ENCODE measurements at regions not wholly inside any gene's neighbourhood (a gene's known extent, or its start where the extent isn't known, plus 50 kb on each side); places are given as distances from the start of the nearest gene placed in this dataset.

GRCh38 chr2:144010096-144010836 lies 509.7 kb downstream of the ZEB2 start:
- ChIA-PET POLR2A (interaction anchor here (0.6 kb wide), 1 partner anchor 10 kb away, joined by 4 read pairs; no protein-coding TSS in a partner anchor), CTCF (interaction anchor here (0.6 to 0.7 kb wide), 2 partner anchors 189 to 220 kb away, joined by 3 read pairs; no protein-coding TSS in a partner anchor)
- Histone ChIP-seq H3K4me1 (ENCODE audit: control insufficient read depth, insufficient read depth, low read length) (no peaks in the 10 kb centered on the region), H3K36me3 (ENCODE audit: control insufficient read depth in 2 of 2, insufficient read depth in 1 of 2, low read length in 2 of 2) (no peaks in the 10 kb centered on the region), H3K9me3 (ENCODE audit: control insufficient read depth, insufficient read depth, low read depth, low read length) (no peaks in the 10 kb centered on the region), H3K27ac (ENCODE audit: extremely low read depth, low read depth, low read length) (no peak overlapping the region), H3K4me3 (ENCODE audit: low read depth, low read length) (no peak overlapping the region)
- TF ChIP-seq KLF8 (tag by site-specific recombination; IDR thresholded peaks at IDR 0.05), result no peak

- Histone ChIP-seq H3K4me1 (ENCODE audit: control insufficient read depth, insufficient read depth, low read length) (peaks cover 4% of the 10 kb centered on the region; the same call in 1 of the 2 replicates), H3K27ac (ENCODE audit: extremely low read depth, low read depth, low read length) (no peak overlapping the region), H3K4me3 (ENCODE audit: low read depth, low read length) (no peak overlapping the region), H3K9me3 (ENCODE audit: control insufficient read depth, insufficient read depth, low read depth, low read length) (no peaks in the 10 kb centered on the region), H3K36me3 (ENCODE audit: control insufficient read depth in 2 of 2, insufficient read depth in 1 of 2, low read length in 2 of 2) (no peaks in the 10 kb centered on the region)
- ChIA-PET CTCF (interaction anchor here (0.9 kb wide), 1 partner anchor 145 kb away, joined by 3 read pairs; no protein-coding TSS in a partner anchor), POLR2A (no interaction called here)
- TF ChIP-seq ZNF837 (tag by site-specific recombination; IDR thresholded peaks at IDR 0.05), result no peak
- TF ChIP-seq ZBTB10 (tag by site-specific recombination; IDR thresholded peaks at IDR 0.05), result no peak
- TF ChIP-seq ZNF621 (tag by site-specific recombination; IDR thresholded peaks at IDR 0.05), result no peak
- TF ChIP-seq ZSCAN23 (tag by site-specific recombination; IDR thresholded peaks at IDR 0.05), result no peak
- no peak for TF ChIP-seq SALL2 (tag by site-specific recombination; IDR thresholded peaks at IDR 0.05; ENCODE audit: borderline replicate concordance)
- no peak for TF ChIP-seq MYNN (tag by site-specific recombination; IDR thresholded peaks at IDR 0.05; ENCODE audit: borderline replicate concordance)
- no peak for TF ChIP-seq ZNF514 (tag by site-specific recombination; IDR thresholded peaks at IDR 0.05)
- TF ChIP-seq ZNF146 (tag by site-specific recombination; IDR thresholded peaks at IDR 0.05), result no peak
- TF ChIP-seq REPIN1 (tag by site-specific recombination; IDR thresholded peaks at IDR 0.05; ENCODE audit: low read depth), result no peak
- no peak for TF ChIP-seq ZNF488 (tag by site-specific recombination; IDR thresholded peaks at IDR 0.05)
- TF ChIP-seq ZSCAN16 (tag by site-specific recombination; IDR thresholded peaks at IDR 0.05), result no peak
- TF ChIP-seq ZNF280D (tag by site-specific recombination; IDR thresholded peaks at IDR 0.05), result no peak
- TF ChIP-seq ZNF221 (tag by site-specific recombination; IDR thresholded peaks at IDR 0.05; ENCODE audit: borderline replicate concordance), result no peak
- no peak for TF ChIP-seq ZNF48 (tag by site-specific recombination; IDR thresholded peaks at IDR 0.05)
Observed at GRCh38 chr2:144006139-144006538, 513.8 kb downstream of the ZEB2 start.
